WTC11 (cell line): ENCODE measurements at regions not wholly inside any gene's neighbourhood (a gene's known extent, or its start where the extent isn't known, plus 50 kb on each side); places are given as distances from the start of the nearest gene placed in this dataset.

Source experiments
- ATAC-seq: fragments of 200-7000 bp; cut with Tn5 transposase; 2 replicates; pipeline ENCODE4 v1.10.0; 2021; ENCODE audit warnings: mild to moderate bottlenecking, moderate library complexity
- CTCF ChIA-PET: fragments of 300-600 bp; sonication (Branson Sonifier 250); formaldehyde crosslinking; loops from one replicate; lab custom pipeline; 2021; ENCODE audit warnings: antibody characterized with exemption; lab: Charles Lee
- POLR2A ChIA-PET: fragments of 350-600 bp; sonication (Branson Sonifier 250); formaldehyde crosslinking; loops from one replicate; lab custom pipeline; 2021; ENCODE audit warnings: antibody characterized with exemption; lab: Charles Lee
- DNase-seq: peaks from one replicate; pipeline ENCODE4 v3.0.0; 2021; ENCODE audit warnings: low spot score
- H3K27ac Mint-ChIP-seq: 2 replicates; pipeline ENCODE4 v1.8.0; 2021; ENCODE audit warnings: mixed read lengths
- H3K27me3 Mint-ChIP-seq: 2 replicates; pipeline ENCODE4 v1.8.0; 2021; ENCODE audit warnings: low read depth, mild to moderate bottlenecking, moderate library complexity, mixed read lengths
- H3K36me3 Mint-ChIP-seq: 2 replicates; pipeline ENCODE4 v1.8.0; 2021; ENCODE audit warnings: mixed read lengths
- H3K4me1 Mint-ChIP-seq: 2 replicates; pipeline ENCODE4 v1.8.0; 2022; ENCODE audit warnings: mixed read lengths
- H3K4me3 Mint-ChIP-seq: 2 replicates; pipeline ENCODE4 v1.8.0; 2021; ENCODE audit warnings: mild to moderate bottlenecking, moderate library complexity, mixed read lengths
- H3K9me3 Mint-ChIP-seq: 2 replicates; pipeline ENCODE4 v1.8.0; 2021; ENCODE audit warnings: mixed read lengths
- ATF1 ChIP-seq: sonication (generic); formaldehyde crosslinking; IDR thresholded peaks from 2 replicates; pipeline ENCODE4 v1.8.1; 2023; ENCODE audit warnings: mild to moderate bottlenecking, moderate library complexity, missing genetic modification reagents
- CREB1 ChIP-seq: sonication (generic); formaldehyde crosslinking; IDR thresholded peaks from 2 replicates; pipeline ENCODE4 v1.8.0; 2023; ENCODE audit warnings: mild to moderate bottlenecking, missing genetic modification reagents
- ESRRA ChIP-seq: sonication (generic); formaldehyde crosslinking; IDR thresholded peaks from 2 replicates; pipeline ENCODE4 v1.8.1; 2022; ENCODE audit warnings: mild to moderate bottlenecking, missing genetic modification reagents, borderline replicate concordance
- GRHL2 ChIP-seq: fragments of 250-450 bp; sonication (Bioruptor Pico); IDR thresholded peaks from 2 replicates; pipeline ENCODE4 v1.8.0; 2022; ENCODE audit warnings: mild to moderate bottlenecking, moderate library complexity; ENCODE audit not compliant: insufficient replicate concordance, severe bottlenecking
- HMGXB4 ChIP-seq: sonication (generic); formaldehyde crosslinking; IDR thresholded peaks from 2 replicates; pipeline ENCODE4 v1.8.1; 2023; ENCODE audit warnings: mild to moderate bottlenecking, moderate library complexity, missing genetic modification reagents
- JAZF1 ChIP-seq: fragments of 250-450 bp; sonication (Bioruptor Pico); IDR thresholded peaks from 2 replicates; pipeline ENCODE4 v1.9.0; 2021; ENCODE audit warnings: moderate library complexity, mild to moderate bottlenecking, inconsistent platforms
- KAT7 ChIP-seq: sonication (generic); formaldehyde crosslinking; IDR thresholded peaks from 2 replicates; pipeline ENCODE4 v1.8.1; 2023; ENCODE audit warnings: missing genetic modification reagents, mild to moderate bottlenecking, borderline replicate concordance
- NFE2L1 ChIP-seq: sonication (generic); formaldehyde crosslinking; IDR thresholded peaks from 2 replicates; pipeline ENCODE4 v1.8.1; 2023; ENCODE audit warnings: missing genetic modification reagents
- NFYB ChIP-seq: sonication (generic); formaldehyde crosslinking; conservative IDR thresholded peaks from 2 replicates; pipeline ENCODE4 v1.8.0; 2022; ENCODE audit warnings: low read depth, missing genetic modification reagents
- PRRX2 ChIP-seq: fragments of 250-450 bp; sonication (Bioruptor Pico); IDR thresholded peaks from 2 replicates; pipeline ENCODE4 v1.8.0; 2021; ENCODE audit warnings: mild to moderate bottlenecking
- RELA ChIP-seq: sonication (generic); formaldehyde crosslinking; IDR thresholded peaks from 2 replicates; pipeline ENCODE4 v1.8.1; 2022; ENCODE audit warnings: missing genetic modification reagents, mild to moderate bottlenecking, borderline replicate concordance
- RORB ChIP-seq: fragments of 250-450 bp; sonication (Bioruptor Pico); IDR thresholded peaks from 2 replicates; pipeline ENCODE4 v1.9.0; 2021; ENCODE audit warnings: mild to moderate bottlenecking
- TCF7 ChIP-seq: sonication (generic); formaldehyde crosslinking; IDR thresholded peaks from 2 replicates; pipeline ENCODE4 v1.8.0; 2022; ENCODE audit warnings: mild to moderate bottlenecking, low read depth, missing genetic modification reagents, moderate library complexity
- TEAD1 ChIP-seq: sonication (generic); formaldehyde crosslinking; IDR thresholded peaks from 2 replicates; pipeline ENCODE4 v1.8.0; 2022; ENCODE audit warnings: mild to moderate bottlenecking, missing genetic modification reagents
- TEAD4 ChIP-seq: sonication (generic); formaldehyde crosslinking; IDR thresholded peaks from 2 replicates; pipeline ENCODE4 v1.8.0; 2022; ENCODE audit warnings: mild to moderate bottlenecking, missing genetic modification reagents
- USF1 ChIP-seq: sonication (generic); formaldehyde crosslinking; IDR thresholded peaks from 2 replicates; pipeline ENCODE4 v1.8.0; 2022; ENCODE audit warnings: mild to moderate bottlenecking, missing genetic modification reagents
- ZBTB21 ChIP-seq: sonication (generic); formaldehyde crosslinking; IDR thresholded peaks from 2 replicates; pipeline ENCODE4 v1.8.1; 2023; ENCODE audit warnings: mild to moderate bottlenecking, missing genetic modification reagents, borderline replicate concordance
- ZNF121 ChIP-seq: sonication (generic); formaldehyde crosslinking; IDR thresholded peaks from 2 replicates; pipeline ENCODE4 v1.8.0; 2023; ENCODE audit warnings: missing genetic modification reagents
- ZNF138 ChIP-seq: sonication (generic); formaldehyde crosslinking; conservative IDR thresholded peaks from 2 replicates; pipeline ENCODE4 v1.8.1; 2022; ENCODE audit warnings: mild to moderate bottlenecking, moderate library complexity, missing genetic modification reagents
- ZNF317 ChIP-seq: sonication (generic); formaldehyde crosslinking; IDR thresholded peaks from 2 replicates; pipeline ENCODE4 v1.8.1; 2023; ENCODE audit warnings: low read depth, mild to moderate bottlenecking, moderate library complexity, missing genetic modification reagents, borderline replicate concordance
- ZNF512 ChIP-seq: sonication (generic); formaldehyde crosslinking; IDR thresholded peaks from 2 replicates; pipeline ENCODE4 v1.8.1; 2022; ENCODE audit warnings: missing genetic modification reagents, borderline replicate concordance
- TF ChIP-seq, protein P1 (sequence below): sonication (generic); formaldehyde crosslinking; IDR thresholded peaks from 2 replicates; pipeline ENCODE4 v1.8.1; 2023; ENCODE audit warnings: mild to moderate bottlenecking, missing genetic modification reagents
- TF ChIP-seq, protein P2 (sequence below): fragments of 250-450 bp; sonication (Bioruptor Pico); IDR thresholded peaks from 2 replicates; pipeline ENCODE4 v1.8.0; 2021; ENCODE audit warnings: mild to moderate bottlenecking
- TF ChIP-seq, protein P3 (sequence below): fragments of 250-450 bp; sonication (Bioruptor Pico); IDR thresholded peaks from 2 replicates; pipeline ENCODE4 v1.9.0; 2021; ENCODE audit warnings: mild to moderate bottlenecking
- TF ChIP-seq, protein P4 (sequence below): sonication (generic); formaldehyde crosslinking; IDR thresholded peaks from 2 replicates; pipeline ENCODE4 v1.8.0; 2022; ENCODE audit warnings: mild to moderate bottlenecking, missing genetic modification reagents

DNA sequence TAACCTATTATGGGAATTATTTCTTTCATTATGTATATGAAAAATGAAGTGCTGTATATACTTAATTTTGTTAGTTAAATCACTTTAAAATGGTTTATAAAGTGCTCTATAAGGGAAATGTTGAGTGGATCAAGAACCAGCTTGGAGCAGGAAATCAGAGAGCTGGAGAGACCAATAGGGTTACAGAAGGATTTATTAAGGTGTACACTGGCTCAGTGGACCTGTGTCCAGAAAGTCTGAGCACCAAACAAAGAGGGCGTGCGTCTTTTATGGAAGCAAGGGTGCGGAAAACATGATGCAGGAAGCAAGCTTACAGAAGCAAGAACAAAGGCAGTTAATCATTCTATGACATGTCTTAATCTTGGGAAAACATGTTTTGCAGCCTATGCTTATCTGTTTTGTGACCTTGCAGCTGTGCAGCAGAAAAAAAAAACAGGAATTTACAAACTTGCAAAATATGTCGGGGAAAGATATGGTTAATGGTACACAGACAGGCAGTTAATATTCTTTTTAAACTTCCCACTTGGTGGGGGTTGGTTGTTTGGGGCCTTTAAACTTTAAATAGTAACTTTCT lies 65.2 kb upstream of the SLC35G4 start:
- ATAC-seq (no peak), DNase-seq (no peak)
- CTCF ChIA-PET = no interaction called here
- Mint-ChIP-seq H3K4me1 (peaks cover 12% of the 10 kb centered on the region), H3K9me3 (peaks cover 53% of the 10 kb centered on the region), H3K27ac (no peak overlapping the region), H3K27me3 (peaks cover 3% of the 10 kb centered on the region; the same call in 1 of the 2 replicates), H3K36me3 (peaks cover 20% of the 10 kb centered on the region), H3K4me3 (no peak overlapping the region)
- no peak for TF ChIP-seq CREB1 (CRISPR knock-in tag)
- no peak for TF ChIP-seq TEAD4
- TF ChIP-seq, protein P1, sequence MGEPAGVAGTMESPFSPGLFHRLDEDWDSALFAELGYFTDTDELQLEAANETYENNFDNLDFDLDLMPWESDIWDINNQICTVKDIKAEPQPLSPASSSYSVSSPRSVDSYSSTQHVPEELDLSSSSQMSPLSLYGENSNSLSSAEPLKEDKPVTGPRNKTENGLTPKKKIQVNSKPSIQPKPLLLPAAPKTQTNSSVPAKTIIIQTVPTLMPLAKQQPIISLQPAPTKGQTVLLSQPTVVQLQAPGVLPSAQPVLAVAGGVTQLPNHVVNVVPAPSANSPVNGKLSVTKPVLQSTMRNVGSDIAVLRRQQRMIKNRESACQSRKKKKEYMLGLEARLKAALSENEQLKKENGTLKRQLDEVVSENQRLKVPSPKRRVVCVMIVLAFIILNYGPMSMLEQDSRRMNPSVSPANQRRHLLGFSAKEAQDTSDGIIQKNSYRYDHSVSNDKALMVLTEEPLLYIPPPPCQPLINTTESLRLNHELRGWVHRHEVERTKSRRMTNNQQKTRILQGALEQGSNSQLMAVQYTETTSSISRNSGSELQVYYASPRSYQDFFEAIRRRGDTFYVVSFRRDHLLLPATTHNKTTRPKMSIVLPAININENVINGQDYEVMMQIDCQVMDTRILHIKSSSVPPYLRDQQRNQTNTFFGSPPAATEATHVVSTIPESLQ = no peak
- TF ChIP-seq ZNF317 (CRISPR knock-in tag) = no peak
- no peak for TF ChIP-seq ZNF121 (CRISPR knock-in tag)
- no peak for TF ChIP-seq RELA (CRISPR knock-in tag)
- TF ChIP-seq, protein P2, sequence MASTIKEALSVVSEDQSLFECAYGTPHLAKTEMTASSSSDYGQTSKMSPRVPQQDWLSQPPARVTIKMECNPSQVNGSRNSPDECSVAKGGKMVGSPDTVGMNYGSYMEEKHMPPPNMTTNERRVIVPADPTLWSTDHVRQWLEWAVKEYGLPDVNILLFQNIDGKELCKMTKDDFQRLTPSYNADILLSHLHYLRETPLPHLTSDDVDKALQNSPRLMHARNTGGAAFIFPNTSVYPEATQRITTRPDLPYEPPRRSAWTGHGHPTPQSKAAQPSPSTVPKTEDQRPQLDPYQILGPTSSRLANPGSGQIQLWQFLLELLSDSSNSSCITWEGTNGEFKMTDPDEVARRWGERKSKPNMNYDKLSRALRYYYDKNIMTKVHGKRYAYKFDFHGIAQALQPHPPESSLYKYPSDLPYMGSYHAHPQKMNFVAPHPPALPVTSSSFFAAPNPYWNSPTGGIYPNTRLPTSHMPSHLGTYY = no peak
- TF ChIP-seq TEAD1 (CRISPR knock-in tag) = no peak
- TF ChIP-seq NFE2L1 (CRISPR knock-in tag) = no peak
- TF ChIP-seq PRRX2 (CRISPR knock-in tag) = no peak
- TF ChIP-seq ZNF512 (CRISPR knock-in tag) = no peak
- no peak for TF ChIP-seq USF1
- TF ChIP-seq ESRRA = no peak
- no peak for TF ChIP-seq JAZF1 (CRISPR knock-in tag)
- TF ChIP-seq HMGXB4 (CRISPR knock-in tag) = no peak
- TF ChIP-seq, protein P3, sequence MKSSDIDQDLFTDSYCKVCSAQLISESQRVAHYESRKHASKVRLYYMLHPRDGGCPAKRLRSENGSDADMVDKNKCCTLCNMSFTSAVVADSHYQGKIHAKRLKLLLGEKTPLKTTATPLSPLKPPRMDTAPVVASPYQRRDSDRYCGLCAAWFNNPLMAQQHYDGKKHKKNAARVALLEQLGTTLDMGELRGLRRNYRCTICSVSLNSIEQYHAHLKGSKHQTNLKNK (CRISPR knock-in tag) = no peak
- no peak for TF ChIP-seq ZNF138
- no peak for TF ChIP-seq GRHL2
- no peak for TF ChIP-seq ATF1 (CRISPR knock-in tag)
- POLR2A ChIA-PET = no interaction called here

GRCh38 chr18:11541179-11541578 lies 68.2 kb upstream of the SLC35G4 start:
- DNase-seq (no peak), ATAC-seq (no peak)
- Mint-ChIP-seq H3K9me3 (peaks cover 55% of the 10 kb centered on the region), H3K4me1 (peaks cover 12% of the 10 kb centered on the region), H3K27me3 (peaks cover 3% of the 10 kb centered on the region; the same call in 1 of the 2 replicates), H3K4me3 (no peak overlapping the region), H3K27ac (no peak overlapping the region), H3K36me3 (peaks cover 26% of the 10 kb centered on the region)
- CTCF ChIA-PET = interaction anchor here (1.0 to 3.5 kb wide), 3 partner anchors 8 to 29 kb away, joined by 3 to 16 read pairs (median 3); no protein-coding TSS in a partner anchor
- POLR2A ChIA-PET = no interaction called here
- TF ChIP-seq KAT7 (no peak), ZBTB21 (no peak), RORB (CRISPR knock-in tag) (no peak), NFYB (no peak), TEAD1 (CRISPR knock-in tag) (no peak), TCF7 (CRISPR knock-in tag) (no peak)
- TF ChIP-seq, protein P4, sequence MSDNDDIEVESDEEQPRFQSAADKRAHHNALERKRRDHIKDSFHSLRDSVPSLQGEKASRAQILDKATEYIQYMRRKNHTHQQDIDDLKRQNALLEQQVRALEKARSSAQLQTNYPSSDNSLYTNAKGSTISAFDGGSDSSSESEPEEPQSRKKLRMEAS (CRISPR knock-in tag) = no peak
